ENCODE measurements at regions not wholly inside any gene's neighbourhood (a gene's known extent, or its start where the extent isn't known, plus 50 kb on each side); places are given as distances from the start of the nearest gene placed in this dataset.

- TF ChIP-seq CTCF (IDR thresholded peaks at IDR 0.05), result no peak
- no peak for TF ChIP-seq REST (IDR thresholded peaks at IDR 0.05; ENCODE audit: insufficient read depth in 1 of 2, low read depth in 2 of 2, low read length in 1 of 2)
Measured at GRCh38 chr6:15974817-15975216, 154.1 kb upstream of the MYLIP start.

All from Panc1 (cell line).